Central memory CD4-positive, alpha-beta T cell (primary cell): ENCODE measurements at regions not wholly inside any gene's neighbourhood (a gene's known extent, or its start where the extent isn't known, plus 50 kb on each side); places are given as distances from the start of the nearest gene placed in this dataset.

Source experiments
- DNase-seq: peaks from one replicate; pipeline ENCODE4 v3.0.0; 2022

DNA sequence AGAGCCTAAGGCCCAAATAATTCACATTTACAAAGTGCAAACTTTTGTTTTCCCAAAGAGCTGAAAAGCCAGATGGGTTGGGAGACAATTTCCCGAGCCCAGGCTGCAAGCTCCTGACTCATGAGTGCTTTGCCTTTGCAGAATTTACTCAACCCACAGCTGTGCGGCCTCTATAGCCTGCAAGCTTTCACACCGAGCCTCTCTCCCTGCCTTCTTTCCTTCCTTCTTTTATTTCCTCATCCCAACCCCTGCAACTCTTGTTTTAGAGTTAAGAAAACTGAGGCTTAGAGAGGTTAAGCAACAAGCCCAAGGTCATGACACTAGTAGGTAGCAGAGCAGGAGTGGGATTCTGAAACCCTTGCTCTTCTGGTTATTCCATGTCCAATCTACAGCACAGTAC is 203.0 kb upstream of the GPR26 start:
- DNase-seq = no peak

DNA sequence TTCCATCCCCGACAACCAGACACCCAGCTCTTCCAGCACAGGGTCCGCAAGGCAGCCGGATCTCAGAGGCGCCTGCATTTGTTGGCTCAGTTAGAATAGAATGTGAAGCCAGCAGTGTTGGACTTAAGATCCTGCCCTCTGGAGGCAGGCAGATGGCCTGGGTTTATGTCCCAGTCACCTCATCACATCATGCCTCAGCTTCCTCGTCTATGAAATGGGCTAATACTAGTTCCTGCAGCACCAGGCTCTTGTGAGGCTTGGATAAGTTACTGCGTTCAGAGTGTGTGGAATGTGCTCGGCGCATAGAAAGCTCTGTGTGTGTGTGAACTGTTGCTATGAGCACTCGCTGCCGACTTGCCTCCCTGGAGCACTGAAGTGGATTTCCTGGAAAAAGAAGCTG is 202.5 kb upstream of the GPR26 start:
- no peak for DNase-seq

DNA sequence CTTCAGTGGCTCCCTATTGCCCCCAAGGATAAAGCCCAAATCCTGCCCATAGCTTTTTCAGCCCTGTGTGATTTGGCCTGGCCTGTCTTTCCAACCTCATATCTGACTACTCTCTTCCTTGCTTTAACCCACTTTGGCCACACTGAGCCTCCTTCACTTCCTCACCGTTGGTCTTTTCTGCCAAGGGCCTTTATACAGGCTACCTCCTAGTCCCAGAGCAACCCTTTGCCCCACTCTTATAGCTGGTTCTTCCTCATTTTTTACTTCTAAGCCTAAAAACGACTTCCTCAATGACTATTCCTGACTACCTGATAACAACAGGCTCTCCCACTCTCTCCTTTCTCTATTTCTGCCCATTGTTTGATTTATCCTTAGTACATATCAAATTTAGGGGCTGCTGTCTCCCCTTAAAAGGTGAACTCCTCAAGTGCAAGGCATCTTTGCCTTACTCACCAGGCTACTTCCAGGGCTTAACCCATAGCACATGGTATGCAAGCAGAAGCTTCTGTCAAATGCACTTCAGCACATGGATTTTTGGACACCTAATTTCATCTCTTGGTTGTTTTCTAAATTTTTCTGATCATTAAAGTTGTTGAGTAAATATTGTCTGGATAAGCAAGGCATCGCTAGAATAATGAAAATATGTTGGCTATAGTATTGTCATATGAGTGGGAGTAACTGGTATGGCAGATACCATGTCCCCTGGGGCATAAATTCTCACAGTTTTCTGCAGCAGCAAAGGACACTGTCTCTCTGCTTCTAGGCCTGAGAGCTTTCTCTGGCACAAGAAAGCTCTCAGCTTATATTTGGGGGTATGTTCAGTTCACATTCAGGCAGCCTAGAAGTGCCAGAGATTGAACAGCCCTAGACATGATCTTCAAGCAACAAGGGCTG is 201.5 kb upstream of the GPR26 start:
- no peak for DNase-seq

DNA sequence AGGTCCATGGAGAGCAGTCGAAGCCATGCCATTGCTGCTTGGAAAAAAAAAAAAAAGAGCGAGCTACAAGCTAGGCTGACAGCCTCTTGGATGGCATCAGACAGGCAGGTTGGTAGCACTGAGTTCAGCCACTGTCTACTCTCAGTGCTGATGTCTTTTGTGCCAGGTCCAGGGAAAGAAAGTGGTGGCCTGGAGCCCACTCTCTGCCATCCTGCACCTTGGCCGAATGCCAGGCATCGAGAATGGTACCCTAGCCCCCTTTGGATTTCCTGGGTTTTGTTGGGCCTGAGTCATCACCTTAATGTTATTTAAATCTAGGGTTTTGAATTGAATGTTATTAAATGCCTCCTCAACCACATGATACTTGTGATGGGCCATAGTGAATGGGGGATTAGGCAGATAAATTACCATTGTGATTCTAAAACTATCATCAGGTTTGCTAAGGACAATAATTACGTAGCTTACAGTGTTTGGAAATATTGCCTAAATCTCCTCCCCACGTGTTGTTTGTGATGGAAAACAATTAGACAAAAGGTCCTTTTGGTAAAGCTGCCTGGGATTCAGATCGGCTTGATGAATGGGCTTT is 195.7 kb upstream of the GPR26 start:
- no peak for DNase-seq

DNA sequence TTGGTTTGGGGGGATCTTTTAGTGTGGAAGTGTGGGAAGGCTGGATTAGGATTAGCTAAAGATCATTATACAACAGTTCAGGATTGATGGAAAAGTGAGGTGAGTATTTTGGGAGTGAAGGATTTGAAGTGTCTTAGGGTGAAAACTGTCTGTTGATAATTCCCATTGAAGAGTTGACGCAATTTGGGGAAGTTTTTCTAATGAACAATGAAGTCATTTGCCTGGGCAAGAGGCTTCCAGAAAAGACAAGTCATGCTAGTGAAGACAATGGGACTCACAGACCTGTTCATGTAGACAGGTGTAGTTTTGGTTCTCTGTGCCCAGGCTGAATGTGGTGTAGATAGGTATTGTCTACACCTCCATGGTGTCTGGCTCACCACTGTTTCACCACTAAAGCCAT is 194.3 kb upstream of the GPR26 start:
- no peak for DNase-seq

DNA sequence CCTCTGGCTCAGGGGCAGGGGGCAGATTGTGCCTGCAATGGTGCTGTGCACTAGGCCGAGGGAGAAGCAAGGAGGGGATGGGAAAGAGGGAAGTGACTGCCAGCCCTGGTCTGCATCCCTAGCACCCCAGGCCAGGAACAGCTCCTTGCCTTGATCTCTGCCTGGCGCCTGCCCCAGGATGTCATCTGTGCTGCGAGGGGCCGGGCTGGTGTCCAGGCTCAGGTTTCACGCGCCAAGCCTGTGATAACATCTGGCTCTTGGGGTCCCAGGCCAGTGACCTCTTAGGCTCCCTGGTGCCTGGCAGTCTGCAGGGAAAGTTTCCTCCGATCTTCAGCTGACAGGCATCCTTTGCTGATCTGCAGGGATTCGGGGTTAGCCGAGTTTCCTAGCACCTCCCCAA is 193.5 kb upstream of the GPR26 start:
- DNase-seq = no peak

DNA sequence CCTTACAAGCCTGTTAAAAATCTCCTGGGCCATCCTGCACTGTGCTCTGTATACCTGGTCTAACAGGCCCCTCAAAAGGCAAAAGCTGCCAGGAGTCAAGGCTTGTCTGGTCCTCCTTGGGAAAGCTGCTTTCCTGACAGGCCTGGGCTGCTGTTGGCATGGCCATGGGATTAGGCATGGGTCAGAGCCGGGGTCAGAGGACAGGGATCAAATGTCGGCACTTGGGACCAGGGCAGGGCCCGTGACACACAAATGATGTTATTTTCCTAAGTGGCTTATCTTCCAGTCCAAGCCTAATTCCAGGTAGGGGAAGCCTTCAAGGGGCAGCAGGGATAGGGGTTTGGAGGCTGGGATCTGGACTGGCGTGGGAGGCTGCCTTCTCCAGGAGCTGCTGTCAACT is 191.5 kb upstream of the GPR26 start:
- no peak for DNase-seq

DNA sequence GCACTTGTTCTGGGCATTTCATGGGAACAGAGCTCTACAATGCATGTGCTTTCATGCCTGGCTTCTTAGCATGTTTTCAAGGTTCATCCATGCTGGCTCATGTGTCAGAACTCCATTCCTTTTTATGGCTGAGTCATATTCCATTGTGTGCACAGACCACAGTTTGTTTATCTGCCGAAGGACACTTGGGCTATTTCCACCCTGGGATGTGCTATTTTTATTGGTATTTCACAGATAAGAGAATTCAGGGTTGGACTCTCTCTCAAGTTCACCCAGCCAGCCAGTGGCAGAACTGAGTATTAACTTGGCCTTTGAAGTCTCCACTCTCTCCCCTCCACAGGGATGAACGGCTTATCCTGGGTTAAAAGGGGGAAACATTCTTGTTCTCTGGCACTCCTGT is 190.7 kb upstream of the GPR26 start:
- no peak for DNase-seq

DNA sequence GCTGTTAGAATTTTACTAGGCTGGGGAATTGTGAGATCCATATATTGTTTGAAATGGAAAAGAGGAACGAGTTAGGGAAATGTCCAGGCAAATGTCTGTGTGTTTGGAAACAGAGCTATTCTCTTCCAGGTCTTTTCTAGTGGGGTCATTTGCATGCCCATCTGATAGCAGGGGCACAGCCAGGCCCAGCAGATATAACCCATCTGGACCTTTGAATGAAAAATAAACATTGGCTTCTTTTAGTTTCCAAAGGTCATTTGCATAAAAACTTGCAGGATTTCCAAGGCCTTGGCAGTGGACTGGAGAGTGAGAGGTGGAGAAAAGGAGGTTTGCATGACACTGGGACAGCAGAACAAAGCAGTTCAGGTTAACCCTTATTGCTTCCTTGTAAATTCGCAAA is 188.0 kb upstream of the GPR26 start:
- DNase-seq = no peak

DNA sequence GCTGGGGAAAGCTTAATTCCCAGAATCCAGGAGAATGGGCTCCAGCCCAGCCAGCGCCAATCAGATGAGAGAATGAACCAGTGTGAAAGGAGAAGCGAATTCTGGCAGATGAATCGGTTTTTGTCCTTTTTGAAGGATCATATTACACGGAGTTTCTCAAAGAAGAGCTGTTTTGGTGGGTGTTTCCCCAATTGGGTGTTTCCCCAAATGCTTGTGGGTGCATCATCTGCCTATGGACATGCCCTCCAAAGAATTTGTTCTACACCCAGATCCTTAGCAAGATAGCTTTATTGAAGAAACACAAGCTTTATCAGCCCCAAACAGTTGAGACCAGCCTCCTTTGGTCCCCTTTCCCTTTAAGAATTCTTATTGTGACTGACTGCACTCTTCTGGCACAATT is 186.5 kb upstream of the GPR26 start:
- DNase-seq = no peak

DNA sequence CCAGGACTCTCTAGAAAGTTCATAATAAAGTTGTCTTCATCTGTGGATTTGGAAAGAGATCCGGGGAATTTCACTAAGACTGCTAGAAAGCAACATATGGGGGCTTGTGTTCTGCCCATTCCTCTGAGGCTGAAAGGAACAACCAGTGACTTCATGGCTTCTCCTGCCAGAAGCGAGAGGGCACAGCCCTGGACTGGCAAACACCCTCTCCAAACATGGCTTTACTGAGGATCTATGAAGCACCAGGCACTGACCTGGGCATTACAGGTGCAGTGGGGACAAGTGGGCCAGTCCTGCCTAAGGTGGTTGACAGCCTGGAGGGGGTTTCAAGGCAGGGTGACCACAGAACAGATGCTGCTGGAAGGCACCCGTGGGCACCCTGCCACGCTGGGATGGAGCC is 185.8 kb upstream of the GPR26 start:
- no peak for DNase-seq

DNA sequence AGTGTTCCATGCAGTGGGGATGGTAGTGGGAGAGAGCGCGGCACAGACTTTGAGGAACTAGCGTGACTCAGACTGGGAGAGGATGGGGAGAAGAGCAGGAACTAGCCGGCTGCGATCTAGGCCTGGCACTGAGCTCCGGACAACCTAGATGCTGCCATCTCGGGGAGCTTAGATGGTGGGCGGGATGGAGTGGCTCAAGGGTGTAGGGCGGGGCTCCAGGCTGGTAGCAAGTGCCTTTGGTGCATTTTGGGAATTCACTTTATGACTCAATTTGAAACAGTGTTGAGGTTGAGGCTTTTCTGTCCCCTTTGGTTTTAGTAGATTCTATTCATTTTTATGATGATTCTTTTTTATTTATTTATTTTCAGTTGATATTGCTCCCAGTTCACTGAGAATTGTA is 185.3 kb upstream of the GPR26 start:
- DNase-seq = no peak

DNA sequence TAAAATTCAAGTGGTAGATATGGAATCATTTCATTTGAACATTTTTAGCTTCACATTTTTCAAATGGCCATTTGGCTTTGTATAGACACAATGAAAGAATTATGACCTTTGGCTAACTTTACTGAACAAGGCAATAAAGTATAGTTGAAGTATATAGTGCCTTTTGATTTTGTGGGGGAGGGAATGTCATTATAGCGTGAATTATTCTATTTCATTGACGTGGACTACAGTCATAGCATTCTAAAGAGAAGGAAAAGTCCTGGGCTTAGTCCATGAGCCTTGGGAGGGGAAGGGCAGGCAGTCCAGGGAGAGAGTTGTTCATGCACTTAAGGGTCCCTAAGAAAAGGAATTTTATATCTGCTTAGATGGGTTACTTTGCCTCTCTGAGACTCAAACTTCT is 181.4 kb upstream of the GPR26 start:
- DNase-seq = no peak

DNA sequence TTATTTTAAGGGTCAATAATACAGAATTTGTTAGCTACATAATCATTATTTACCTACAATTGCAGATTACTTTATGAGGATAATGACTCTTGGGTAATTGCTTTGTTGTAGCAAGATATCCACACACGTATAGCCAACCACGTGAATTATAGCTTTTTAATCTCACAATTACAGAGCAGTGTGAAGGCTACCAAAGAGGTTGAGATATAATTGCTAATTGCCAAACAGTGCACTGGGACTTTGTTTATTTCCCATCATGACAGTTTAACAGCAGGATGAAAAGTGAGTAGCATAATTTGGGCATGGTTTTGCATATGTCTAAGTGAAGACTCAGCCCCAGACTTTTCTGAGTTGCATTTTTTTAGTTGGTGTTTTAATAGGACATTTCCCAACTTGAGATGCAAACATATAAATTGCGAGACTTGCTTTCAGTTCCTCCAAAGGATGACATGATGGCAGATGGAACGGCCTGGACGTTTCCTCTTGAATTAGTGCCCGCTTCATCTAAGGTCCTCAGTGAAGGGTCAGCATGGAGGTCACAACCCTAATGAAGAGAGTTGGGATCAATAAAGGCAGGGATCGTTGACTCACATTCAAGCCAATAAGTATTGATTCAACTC is 180.7 kb upstream of the GPR26 start:
- no peak for DNase-seq

DNA sequence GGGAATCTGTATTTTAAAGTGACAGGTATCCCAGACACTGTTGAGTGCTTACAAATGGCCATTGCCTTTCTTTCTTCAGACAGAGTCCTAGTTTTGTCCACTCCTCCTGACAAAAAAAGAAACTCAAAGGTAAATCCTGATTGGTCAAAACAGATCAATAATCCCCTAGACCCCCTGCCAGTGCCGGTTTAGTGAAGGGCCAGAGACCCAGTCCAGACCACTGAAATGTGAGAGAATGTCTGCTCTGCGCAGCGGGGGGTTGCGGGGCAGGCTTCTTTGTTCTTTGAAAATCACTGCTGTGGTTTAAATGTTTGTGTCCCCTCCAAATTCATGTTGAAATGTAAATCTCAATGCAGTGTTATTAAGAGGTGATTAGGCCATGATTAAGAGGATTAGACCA is 177.7 kb upstream of the GPR26 start:
- DNase-seq = no peak

DNA sequence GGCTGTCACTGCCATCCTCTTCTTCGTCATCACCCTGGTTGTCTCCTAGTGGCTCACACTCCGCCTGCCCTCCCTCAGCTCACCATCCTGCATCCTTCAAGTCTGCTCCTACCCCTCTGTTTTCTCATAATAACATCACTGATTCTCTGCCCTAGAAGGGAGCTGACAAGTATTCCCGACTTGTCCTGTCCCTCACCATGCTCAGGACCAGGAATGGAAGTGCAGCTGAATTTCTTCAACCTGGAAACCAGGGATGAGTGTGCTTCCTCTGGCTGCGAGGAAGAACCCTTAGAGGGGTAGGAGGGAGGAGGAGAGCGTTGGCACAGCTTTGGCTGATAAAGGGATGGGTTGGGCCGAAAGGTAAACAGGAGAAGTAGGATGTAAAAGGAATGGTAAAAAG is 174.8 kb upstream of the GPR26 start:
- no peak for DNase-seq

DNA sequence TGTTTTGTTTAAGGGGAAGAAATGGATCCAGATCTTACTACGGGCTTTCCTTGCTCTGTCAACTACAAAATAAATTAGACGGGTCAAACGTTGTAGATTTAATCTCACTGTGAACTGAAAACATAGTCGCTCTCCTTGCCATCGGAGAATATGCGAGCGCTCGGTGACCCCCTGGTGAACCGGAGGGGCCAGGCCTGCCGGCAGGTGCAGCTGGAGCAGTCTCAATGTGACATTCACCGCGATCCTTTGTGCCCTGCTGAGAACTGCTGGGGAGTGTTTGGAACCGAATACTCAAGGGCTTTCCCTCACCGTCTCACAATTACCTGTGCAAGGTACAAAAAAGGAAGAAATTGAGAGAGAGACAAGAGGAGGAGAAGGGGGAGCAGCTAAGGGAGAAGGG is 174.1 kb upstream of the GPR26 start:
- no peak for DNase-seq

DNA sequence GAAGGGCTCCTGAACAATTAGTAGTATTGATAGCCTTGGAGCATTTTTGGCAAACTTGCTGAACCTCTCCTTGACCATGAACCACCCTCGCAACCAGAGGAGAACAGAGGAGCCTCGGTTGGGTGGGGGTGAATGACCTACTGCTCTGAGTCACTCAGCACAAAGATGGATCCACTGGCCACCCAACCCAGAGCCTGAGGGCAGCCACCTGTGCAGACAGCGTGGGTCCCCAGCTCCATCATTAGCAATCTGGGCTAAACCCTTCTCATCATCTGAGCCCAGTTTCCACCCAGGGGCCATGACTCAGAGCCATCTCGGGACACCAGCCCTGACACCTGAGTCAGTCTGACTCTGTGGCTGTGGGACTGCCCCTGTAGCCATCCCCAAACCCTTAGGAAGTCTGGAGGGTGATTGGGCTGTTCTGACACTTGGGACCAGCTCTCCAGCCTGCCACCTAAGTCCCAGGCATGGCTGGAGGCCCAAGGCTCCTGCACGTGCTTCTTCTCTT is 171.8 kb upstream of the GPR26 start:
- DNase-seq = no peak

DNA sequence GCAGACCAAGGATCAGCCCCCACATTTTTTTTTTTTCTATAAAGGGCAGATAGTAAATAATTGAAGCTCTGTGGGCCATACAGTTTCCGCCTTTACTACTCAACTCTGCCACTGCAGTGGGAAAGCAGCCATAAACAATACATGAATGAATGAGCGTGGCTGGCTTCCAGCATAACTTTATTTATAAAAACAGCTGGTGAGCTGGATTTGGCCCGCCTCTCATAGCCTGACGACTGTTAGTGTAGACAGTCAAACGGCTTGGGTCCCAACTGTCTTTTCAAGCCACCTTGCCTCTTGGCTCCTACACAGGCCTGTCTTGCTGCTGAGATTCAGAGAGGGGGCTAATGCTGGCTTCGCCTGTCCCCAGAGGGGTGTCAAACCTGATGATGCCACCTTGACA is 169.8 kb upstream of the GPR26 start:
- DNase-seq = no peak

DNA sequence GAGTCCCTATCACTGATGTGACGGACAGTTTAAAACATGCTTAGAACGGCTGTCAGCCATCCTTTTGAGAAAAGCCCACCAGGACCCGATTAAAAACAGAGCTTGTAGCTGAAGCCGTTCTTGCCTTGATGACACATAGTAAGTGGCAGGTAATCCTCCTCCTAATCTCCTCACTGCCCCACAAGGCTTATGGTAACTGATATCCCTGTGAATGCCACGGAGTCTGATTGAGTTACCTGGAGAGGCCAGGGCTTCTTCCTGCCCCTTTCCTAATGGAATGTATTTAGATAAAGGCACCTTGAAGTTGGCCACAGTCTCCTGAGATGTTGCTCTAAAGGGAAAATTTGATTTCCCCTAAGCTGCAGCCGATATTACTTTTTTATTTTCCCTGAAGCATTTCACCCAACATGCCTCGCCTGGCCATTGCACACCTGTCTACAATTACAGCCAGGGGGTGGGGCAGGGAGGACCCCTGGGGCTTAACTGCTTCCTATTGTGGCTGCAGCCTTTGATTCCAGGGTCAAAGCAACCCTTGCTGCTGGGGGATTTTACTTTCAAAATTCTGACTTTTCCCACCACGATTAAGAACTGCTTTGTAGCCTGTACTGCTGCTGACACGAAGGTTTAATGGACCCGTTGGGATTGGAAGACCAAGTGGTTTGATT is 169.0 kb upstream of the GPR26 start:
- DNase-seq = no peak

DNA sequence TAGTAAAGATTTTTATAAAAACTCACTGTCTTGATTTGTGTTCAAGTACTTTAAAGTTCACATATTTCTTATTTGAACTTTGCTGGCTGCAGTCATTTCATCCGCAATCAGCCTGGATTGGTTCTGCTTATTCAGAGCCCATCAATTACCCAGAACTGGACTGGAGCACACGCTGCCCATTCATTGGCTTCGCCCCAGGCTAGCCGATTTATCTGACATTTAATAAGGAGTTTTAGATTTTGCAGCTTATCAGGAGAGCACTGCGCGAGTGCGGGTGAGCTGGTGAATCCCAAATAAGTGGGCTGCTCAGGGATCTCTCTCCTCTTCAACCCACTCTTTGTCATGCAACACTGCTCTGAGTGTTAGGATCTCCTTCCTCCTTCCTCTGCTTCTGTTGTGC is 166.0 kb upstream of the GPR26 start:
- no peak for DNase-seq

DNA sequence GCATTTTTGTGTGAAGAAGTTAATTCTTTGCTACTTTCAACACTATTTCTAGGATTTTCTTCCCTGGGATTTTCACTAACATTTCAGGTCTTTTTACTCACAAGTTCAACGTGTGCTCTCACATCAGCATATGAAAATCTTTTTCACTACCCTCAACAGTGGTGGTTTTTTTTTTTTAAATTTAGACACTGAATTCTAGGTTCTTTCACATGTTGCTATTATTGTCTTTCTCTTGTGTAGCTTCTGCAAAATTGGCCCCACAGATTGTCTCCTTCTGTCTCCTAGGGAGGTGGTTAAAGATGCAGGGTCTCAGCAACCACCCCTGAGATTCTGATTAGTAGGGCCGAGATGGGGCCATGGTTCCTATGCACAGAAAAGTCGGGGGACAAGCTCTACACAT is 165.0 kb upstream of the GPR26 start:
- no peak for DNase-seq

DNA sequence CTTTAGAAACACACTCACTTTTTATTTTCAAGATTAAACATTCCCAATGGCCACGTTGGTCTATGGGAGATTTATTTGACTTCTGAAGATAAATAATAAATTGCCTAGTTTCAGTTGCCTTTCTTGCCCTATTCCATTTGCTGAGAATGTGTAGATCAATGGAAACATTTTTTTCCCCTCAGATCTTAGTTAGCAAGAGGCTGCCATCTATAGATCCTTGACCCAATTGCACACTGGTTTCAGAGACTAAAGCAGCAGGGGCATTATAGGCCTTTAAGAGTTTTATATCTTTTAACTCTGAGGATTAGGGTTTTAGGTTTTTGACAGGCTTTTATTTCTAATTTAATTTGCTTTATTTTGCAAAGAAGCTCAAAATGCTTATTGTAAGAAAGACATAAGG is 163.2 kb upstream of the GPR26 start:
- DNase-seq = no peak

DNA sequence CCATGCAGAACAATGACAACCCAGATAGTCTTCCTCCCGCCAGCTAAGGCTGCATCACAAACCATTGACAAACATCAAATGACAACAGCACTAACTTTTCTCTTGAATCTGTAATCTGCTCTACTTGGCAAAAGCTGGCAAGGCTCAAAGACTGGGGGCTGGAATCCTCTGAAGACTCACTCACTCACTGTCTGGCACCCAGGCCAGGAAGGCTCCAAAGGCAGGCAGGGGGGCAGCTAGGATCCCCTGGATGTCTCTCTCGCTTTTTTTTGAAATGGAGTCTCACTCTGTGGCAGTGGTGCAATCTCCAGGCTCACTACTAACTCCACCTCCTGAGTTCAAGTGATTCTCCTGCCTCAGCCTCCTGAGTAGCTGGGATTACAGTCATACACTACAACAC is 159.7 kb upstream of the GPR26 start:
- no peak for DNase-seq
